ENCODE measurements at regions not wholly inside any gene's neighbourhood (a gene's known extent, or its start where the extent isn't known, plus 50 kb on each side); places are given as distances from the start of the nearest gene placed in this dataset.

- H3K9me3 Mint-ChIP-seq, result no peaks in the 10 kb centered on the region
- H2AFZ ChIP-seq (ENCODE audit: low read length), result no peak overlapping the region
- H3K4me3 Mint-ChIP-seq, result no peak overlapping the region
- TF ChIP-seq CTCF (conservative IDR thresholded peaks at IDR 0.05), result no peak
- H3K9ac ChIP-seq (ENCODE audit: extremely low read depth, insufficient read length, low read length), result no peak overlapping the region
- H3K18ac ChIP-seq (ENCODE audit: insufficient read length, low read depth, low read length), result no peak overlapping the region
- no peak overlapping the region for H3K4ac ChIP-seq (ENCODE audit: low read depth, low read length)
- H4K5ac ChIP-seq (ENCODE audit: insufficient read length, low read depth, low read length), result no peak overlapping the region
- H3K27me3 ChIP-seq (ENCODE audit: insufficient read depth, low read length), result no peaks in the 10 kb centered on the region
- H4K8ac ChIP-seq (replicated peaks; ENCODE audit: insufficient read length, low read depth, low read length), result no peak overlapping the region
- no peaks in the 10 kb centered on the region for H3K36me3 Mint-ChIP-seq (ENCODE audit: insufficient read depth in 1 of 3, low read depth in 3 of 3)
- no peak for DNase-seq
- no peak overlapping the region for H2BK5ac ChIP-seq (ENCODE audit: insufficient read length, low read length)
- H3K27ac ChIP-seq (ENCODE audit: insufficient read length, low read depth, low read length), result no peak overlapping the region
- no peaks in the 10 kb centered on the region for H3K23me2 ChIP-seq (ENCODE audit: insufficient read length, low read depth, low read length, poor library complexity, severe bottlenecking)
- H2BK20ac ChIP-seq (ENCODE audit: low read depth, low read length, poor library complexity, severe bottlenecking), result no peak overlapping the region
- no peak overlapping the region for H3K4me2 ChIP-seq (ENCODE audit: insufficient read depth, insufficient read length, low read length)
- no peaks in the 10 kb centered on the region for H3K79me1 ChIP-seq (ENCODE audit: insufficient read depth, low read depth, low read length, poor library complexity, severe bottlenecking)
- H3K9me3 ChIP-seq (ENCODE audit: control insufficient read depth, low read depth, low read length), result no peaks in the 10 kb centered on the region
- WGBS (ENCODE audit: extremely low coverage, insufficient read length, low lambda C conversion rate), result no CpG with 5 or more reads among the region's 4 CpGs
- H4K91ac ChIP-seq (ENCODE audit: insufficient read length, low read depth, low read length), result no peak overlapping the region
- H3K23ac ChIP-seq (ENCODE audit: insufficient read length, low read depth, low read length), result no peak overlapping the region
- H3K79me2 ChIP-seq (ENCODE audit: insufficient read depth, low read length), result no peaks in the 10 kb centered on the region
- H3K4me1 Mint-ChIP-seq, result peaks cover 10 to 12% of the 10 kb centered on the region in 2 experiments
- no peak overlapping the region for H2BK12ac ChIP-seq (ENCODE audit: insufficient read length, low read depth, low read length)
- no peak overlapping the region for H2BK120ac ChIP-seq (ENCODE audit: low read depth, low read length, poor library complexity, severe bottlenecking)
- no peak overlapping the region for H3T11ph ChIP-seq (ENCODE audit: low read length)
- peaks cover 6% of the 10 kb centered on the region; the same call in 1 of the 2 replicates for H3K27me3 Mint-ChIP-seq (ENCODE audit: low read depth)
- H2BK15ac ChIP-seq (ENCODE audit: low read depth, low read length), result no peak overlapping the region
- H3K27ac Mint-ChIP-seq, result no peak overlapping the region
- H3K4me1 ChIP-seq (ENCODE audit: insufficient read depth, low read length), result no peaks in the 10 kb centered on the region; the same call in 1 of the 2 replicates
- H4K20me1 ChIP-seq (ENCODE audit: control insufficient read depth, insufficient read depth, insufficient read length), result no peaks in the 10 kb centered on the region
- H3K14ac ChIP-seq (ENCODE audit: insufficient read depth, low read length), result no peak overlapping the region
- no peak overlapping the region for H3K56ac ChIP-seq (ENCODE audit: insufficient read length, low read depth, low read length)
- no peak overlapping the region for H2AK5ac ChIP-seq (ENCODE audit: insufficient read length, low read length)
Measured at GRCh38 chr11:36751335-36751781, 153.3 kb upstream of the RAG2 start.
